Erythroblast (primary cell): ENCODE measurements at regions not wholly inside any gene's neighbourhood (a gene's known extent, or its start where the extent isn't known, plus 50 kb on each side); places are given as distances from the start of the nearest gene placed in this dataset.

Source experiments
- GATA1 ChIP-seq: IDR thresholded peaks from 2 replicates; pipeline ENCODE4 v1.6.1; 2011; ENCODE audit warnings: low read depth, mild to moderate bottlenecking, control low read depth, low read length, moderate library complexity
- POLR2A ChIP-seq: IDR thresholded peaks from 2 replicates; pipeline ENCODE4 v1.6.1; 2011; ENCODE audit warnings: mild to moderate bottlenecking, low read length

GRCh38 chr21:24150753-24151152, 1456.5 kb downstream of the MRPL39 start:
- TF ChIP-seq POLR2A, result no peak
- TF ChIP-seq GATA1, result no peak
